ENCODE measurements at regions not wholly inside any gene's neighbourhood (a gene's known extent, or its start where the extent isn't known, plus 50 kb on each side); places are given as distances from the start of the nearest gene placed in this dataset.

- TF ChIP-seq CTCF (IDR thresholded peaks at IDR 0.05; ENCODE audit: insufficient read depth, low read depth, low read length, missing control alignments) = no peak
- no peak overlapping the region for H3K4me3 ChIP-seq (ENCODE audit: low read length)
- no peak for DNase-seq (ENCODE audit: low read depth)
Observed at GRCh38 chr2:107088156-107088555, 202.2 kb upstream of the ST6GAL2 start.

DNA sequence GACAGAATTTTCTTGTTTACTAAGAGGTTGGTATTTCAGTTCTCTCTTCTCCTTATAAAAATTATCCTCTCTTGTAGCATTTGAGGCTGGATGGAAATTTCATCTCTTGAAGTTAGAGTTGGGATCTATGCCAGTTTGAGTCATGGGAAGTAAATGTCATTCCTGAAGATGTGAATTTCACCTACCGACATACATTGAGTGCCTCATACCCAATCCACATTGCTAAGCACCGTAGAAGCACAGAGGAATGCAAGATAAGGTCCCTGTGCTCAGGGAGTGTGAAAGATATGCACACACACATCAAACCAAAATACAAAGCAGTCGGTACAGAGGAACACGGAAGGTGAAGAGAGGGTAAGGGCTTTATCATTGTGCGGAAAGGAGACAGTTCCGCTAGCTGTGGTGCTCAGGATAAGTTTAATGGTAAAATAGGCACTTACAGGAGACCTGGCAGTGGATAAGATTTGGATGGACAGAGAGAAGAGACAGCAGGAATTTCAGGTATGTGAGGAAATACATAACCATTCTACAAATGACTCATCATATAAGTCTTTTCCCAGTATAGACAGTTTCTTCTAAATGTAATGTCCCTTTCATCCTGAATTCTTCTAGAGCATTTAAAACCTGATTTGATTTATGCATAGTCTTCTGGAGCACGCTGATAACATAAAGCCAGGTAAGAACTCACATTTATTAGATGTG lies 205.3 kb upstream of the ST6GAL2 start:
- DNase-seq (ENCODE audit: low read depth) = no peak
- H3K4me3 ChIP-seq (ENCODE audit: low read length) = no peak overlapping the region
- TF ChIP-seq CTCF (IDR thresholded peaks at IDR 0.05; ENCODE audit: insufficient read depth, low read depth, low read length, missing control alignments) = no peak

DNA sequence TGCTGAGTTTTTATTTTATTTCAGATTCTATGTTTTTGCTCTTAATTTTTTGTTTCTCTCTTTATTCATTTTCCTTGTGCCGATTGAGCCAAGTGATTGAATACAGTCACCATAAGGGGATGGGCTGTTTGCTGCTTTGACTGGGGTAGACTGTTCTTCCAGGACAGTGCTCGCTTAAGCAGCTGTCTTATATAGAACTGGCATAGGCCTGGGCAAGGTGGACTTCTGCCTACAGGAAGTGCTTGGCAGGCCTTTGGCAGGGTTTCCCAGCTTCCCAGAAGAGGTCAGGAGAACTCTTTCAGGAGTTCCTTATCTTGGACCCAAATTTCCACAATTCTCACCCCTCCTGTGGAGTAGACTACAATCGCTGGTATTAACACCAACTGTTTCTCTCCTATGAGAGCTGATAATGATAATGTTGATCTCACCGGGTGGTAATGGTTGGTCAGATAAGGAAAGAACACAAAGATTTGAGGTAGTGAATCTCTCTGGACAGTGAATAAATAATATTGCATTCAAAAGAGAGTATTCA lies 207.5 kb upstream of the ST6GAL2 start:
- no peak for TF ChIP-seq CTCF (IDR thresholded peaks at IDR 0.05; ENCODE audit: insufficient read depth, low read depth, low read length, missing control alignments)
- no peak for DNase-seq (ENCODE audit: low read depth)
- H3K4me3 ChIP-seq (ENCODE audit: low read length) = no peak overlapping the region

GRCh38 chr2:107094450-107094986 lies 208.6 kb upstream of the ST6GAL2 start:
- no peak for TF ChIP-seq CTCF (IDR thresholded peaks at IDR 0.05; ENCODE audit: insufficient read depth, low read depth, low read length, missing control alignments)
- no peak for DNase-seq (ENCODE audit: low read depth)
- H3K4me3 ChIP-seq (ENCODE audit: low read length) = no peak overlapping the region

- TF ChIP-seq CTCF (IDR thresholded peaks at IDR 0.05; ENCODE audit: insufficient read depth, low read depth, low read length, missing control alignments) = no peak
- no peak for DNase-seq (ENCODE audit: low read depth)
- H3K4me3 ChIP-seq (ENCODE audit: low read length) = no peak overlapping the region
Observed at GRCh38 chr2:107102176-107102575, 216.2 kb upstream of the ST6GAL2 start.

DNA sequence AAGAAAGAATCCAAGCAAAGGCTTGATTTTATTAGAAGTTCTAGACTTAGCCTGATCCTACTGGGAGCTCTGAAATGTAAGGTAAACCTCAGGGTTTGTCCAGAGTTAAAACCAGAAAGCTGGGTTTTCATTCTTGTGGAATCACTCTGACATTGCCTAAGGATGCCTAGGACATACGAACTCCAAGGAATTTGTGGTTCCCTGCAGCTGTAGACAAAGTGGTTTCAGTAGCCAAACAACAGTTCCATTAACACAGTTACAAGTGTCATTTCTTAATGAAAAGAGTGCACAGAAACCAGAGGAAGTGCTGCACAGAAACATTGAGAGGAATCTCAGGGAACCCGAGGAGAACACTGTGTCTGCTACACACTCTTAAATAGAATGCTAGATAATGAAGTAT lies 221.4 kb upstream of the ST6GAL2 start:
- no peak for DNase-seq (ENCODE audit: low read depth)
- no peak for TF ChIP-seq CTCF (IDR thresholded peaks at IDR 0.05; ENCODE audit: insufficient read depth, low read depth, low read length, missing control alignments)
- no peak overlapping the region for H3K4me3 ChIP-seq (ENCODE audit: low read length)

DNA sequence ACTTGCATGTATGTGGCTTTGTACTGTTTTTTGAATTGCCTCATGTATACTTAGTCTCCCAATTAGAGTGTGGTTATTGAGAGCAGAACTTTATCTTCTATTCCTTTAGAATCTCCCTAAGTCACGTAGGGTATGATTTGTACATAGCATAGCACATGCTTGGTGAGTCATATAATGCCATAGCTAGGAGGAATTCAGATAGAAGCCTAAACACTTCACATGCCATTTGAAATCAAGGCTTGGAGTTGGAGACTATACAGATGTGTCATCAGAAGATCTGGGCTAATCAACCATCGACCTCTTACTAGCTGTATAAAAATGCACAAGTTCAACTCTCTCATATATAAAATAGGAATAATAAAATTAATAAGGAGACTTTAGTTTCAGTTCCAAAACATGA lies 222.6 kb upstream of the ST6GAL2 start:
- DNase-seq (ENCODE audit: low read depth) = no peak
- no peak for TF ChIP-seq CTCF (IDR thresholded peaks at IDR 0.05; ENCODE audit: insufficient read depth, low read depth, low read length, missing control alignments)
- no peak overlapping the region for H3K4me3 ChIP-seq (ENCODE audit: low read length)

Measured in epithelial cell of esophagus (primary cell).